Vagina (tissue), 2 donors: ENCODE measurements at regions not wholly inside any gene's neighbourhood (a gene's known extent, or its start where the extent isn't known, plus 50 kb on each side); places are given as distances from the start of the nearest gene placed in this dataset.

ENCODE experiments used
- DNase-seq, 2 donors: peaks; one replicate each; pipeline ENCODE4 v3.0.0-alpha.2; 2017; ENCODE audit errors: extremely low spot score in 2 of 2
- H3K27ac ChIP-seq: fragments of 200-600 bp; sonication (generic); one replicate; pipeline ENCODE4 v1.5.1; 2019
- H3K27me3 ChIP-seq: fragments of 200-600 bp; sonication (generic); one replicate; pipeline ENCODE4 v1.5.1; 2019
- H3K36me3 ChIP-seq, 2 donors: fragments of 200-600 bp; sonication (generic); one replicate each; pipeline ENCODE4 v1.5.1; 2017 to 2019
- H3K4me1 ChIP-seq: fragments of 200-600 bp; sonication (generic); one replicate; pipeline ENCODE4 v1.5.1; 2019
- H3K4me3 ChIP-seq, 2 donors: fragments of 200-600 bp; sonication (generic); 1 replicate in 1 of 2; 2 replicates in 1 of 2; pipeline ENCODE4 v1.5.1; 2016 to 2019
- H3K9me3 ChIP-seq: fragments of 200-600 bp; sonication (generic); one replicate; pipeline ENCODE4 v1.5.1; 2019
- POLR2A ChIP-seq, 2 donors: fragments of 450-650 bp; IDR thresholded peaks; one replicate each; pipeline ENCODE4 v1.6.1; 2017; ENCODE audit warnings: antibody characterized with exemption in 2 of 2, mild to moderate bottlenecking in 2 of 2, moderate library complexity in 2 of 2
- POLR2AphosphoS5 ChIP-seq, 2 donors: sonication (generic); formaldehyde crosslinking; IDR thresholded peaks; one replicate each; pipeline ENCODE4 v1.9.0; 2017; ENCODE audit warnings: antibody characterized with exemption in 2 of 2, mild to moderate bottlenecking in 2 of 2, low read depth in 1 of 2; ENCODE audit not compliant: insufficient read depth in 1 of 2
- intact Hi-C: fragments of 100-400 bp; cut with DNase I; formaldehyde crosslinking; loops from one replicate; pipeline ENCODE4 v1.15.1; 2023
- TF ChIP-seq, protein P1 (sequence below), 3 experiments: fragments of 450-650 bp in 2 of 3; fragments of 200-600 bp in 1 of 3; sonication (generic) in 1 of 3; IDR thresholded peaks; one replicate each; pipeline ENCODE4 v1.5.1; 2017 to 2019; ENCODE audit warnings: antibody characterized with exemption in 3 of 3, mild to moderate bottlenecking in 2 of 3, moderate library complexity in 2 of 3

DNA sequence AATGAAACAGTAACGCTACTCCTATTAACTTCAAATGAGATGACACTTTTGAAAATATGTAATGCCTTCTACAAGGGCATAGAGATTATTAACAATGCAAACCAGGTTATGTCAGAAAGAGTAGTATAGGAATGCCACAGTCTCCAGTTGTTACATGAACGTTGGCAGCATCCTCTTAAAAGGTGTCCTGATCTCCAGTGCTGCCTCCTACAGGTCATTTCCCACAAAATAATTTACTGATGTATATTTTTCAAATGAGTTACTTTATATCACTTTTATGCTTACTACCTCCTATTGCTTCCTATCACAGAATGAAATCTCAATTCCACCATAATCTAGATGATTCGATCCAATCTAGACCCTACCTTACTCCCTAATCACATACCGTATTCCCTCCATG is 195.2 kb upstream of the EPHA5 start:
- intact Hi-C loops: no loop called here

DNA sequence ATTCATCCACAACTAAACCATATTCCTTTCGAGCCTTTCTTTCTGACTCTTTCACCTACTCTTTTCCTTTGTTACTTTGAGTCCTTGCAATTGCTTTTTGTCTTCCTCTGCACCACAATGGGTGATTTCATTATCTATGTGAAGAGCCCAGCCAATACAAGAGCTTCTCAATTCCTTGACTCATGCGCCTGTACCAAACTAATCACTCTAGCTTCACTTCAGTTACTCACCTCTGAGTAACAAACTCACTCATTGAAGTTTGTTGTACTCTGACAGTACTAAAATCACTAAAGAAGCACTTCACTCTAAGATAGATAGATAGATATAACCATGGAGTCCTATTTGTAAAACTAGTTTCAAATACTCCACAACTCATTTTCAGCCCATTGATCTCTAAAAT is 191.7 kb upstream of the EPHA5 start:
- H3K27me3 ChIP-seq: no peaks in the 10 kb centered on the region
- H3K27ac ChIP-seq: no peak overlapping the region
- TF ChIP-seq, protein P1, sequence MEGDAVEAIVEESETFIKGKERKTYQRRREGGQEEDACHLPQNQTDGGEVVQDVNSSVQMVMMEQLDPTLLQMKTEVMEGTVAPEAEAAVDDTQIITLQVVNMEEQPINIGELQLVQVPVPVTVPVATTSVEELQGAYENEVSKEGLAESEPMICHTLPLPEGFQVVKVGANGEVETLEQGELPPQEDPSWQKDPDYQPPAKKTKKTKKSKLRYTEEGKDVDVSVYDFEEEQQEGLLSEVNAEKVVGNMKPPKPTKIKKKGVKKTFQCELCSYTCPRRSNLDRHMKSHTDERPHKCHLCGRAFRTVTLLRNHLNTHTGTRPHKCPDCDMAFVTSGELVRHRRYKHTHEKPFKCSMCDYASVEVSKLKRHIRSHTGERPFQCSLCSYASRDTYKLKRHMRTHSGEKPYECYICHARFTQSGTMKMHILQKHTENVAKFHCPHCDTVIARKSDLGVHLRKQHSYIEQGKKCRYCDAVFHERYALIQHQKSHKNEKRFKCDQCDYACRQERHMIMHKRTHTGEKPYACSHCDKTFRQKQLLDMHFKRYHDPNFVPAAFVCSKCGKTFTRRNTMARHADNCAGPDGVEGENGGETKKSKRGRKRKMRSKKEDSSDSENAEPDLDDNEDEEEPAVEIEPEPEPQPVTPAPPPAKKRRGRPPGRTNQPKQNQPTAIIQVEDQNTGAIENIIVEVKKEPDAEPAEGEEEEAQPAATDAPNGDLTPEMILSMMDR (IDR thresholded peaks at IDR 0.05): no peak
- TF ChIP-seq POLR2AphosphoS5 (IDR thresholded peaks at IDR 0.05; ENCODE audit: insufficient read depth in 1 of 2, low read depth in 1 of 2): no peak
- no peak for TF ChIP-seq POLR2A (IDR thresholded peaks at IDR 0.05)
- H3K4me1 ChIP-seq: no peaks in the 10 kb centered on the region
- H3K36me3 ChIP-seq: no peaks in the 10 kb centered on the region
- no peak for DNase-seq
- intact Hi-C loops: no loop called here
- H3K9me3 ChIP-seq: no peaks in the 10 kb centered on the region
- H3K4me3 ChIP-seq: no peak overlapping the region

More for the DNA sequence above, 195.2 kb upstream of the EPHA5 start:
- H3K4me1 ChIP-seq: no peaks in the 10 kb centered on the region
- H3K4me3 ChIP-seq: no peak overlapping the region
- no peak overlapping the region for H3K27ac ChIP-seq
- no peak for DNase-seq
- H3K9me3 ChIP-seq: no peaks in the 10 kb centered on the region
- H3K27me3 ChIP-seq: no peaks in the 10 kb centered on the region
- no peaks in the 10 kb centered on the region for H3K36me3 ChIP-seq
- TF ChIP-seq POLR2A (IDR thresholded peaks at IDR 0.05) (no peak), POLR2AphosphoS5 (IDR thresholded peaks at IDR 0.05; ENCODE audit: insufficient read depth in 1 of 2, low read depth in 1 of 2) (no peak)
- TF ChIP-seq, protein P1 (IDR thresholded peaks at IDR 0.05): no peak

DNA sequence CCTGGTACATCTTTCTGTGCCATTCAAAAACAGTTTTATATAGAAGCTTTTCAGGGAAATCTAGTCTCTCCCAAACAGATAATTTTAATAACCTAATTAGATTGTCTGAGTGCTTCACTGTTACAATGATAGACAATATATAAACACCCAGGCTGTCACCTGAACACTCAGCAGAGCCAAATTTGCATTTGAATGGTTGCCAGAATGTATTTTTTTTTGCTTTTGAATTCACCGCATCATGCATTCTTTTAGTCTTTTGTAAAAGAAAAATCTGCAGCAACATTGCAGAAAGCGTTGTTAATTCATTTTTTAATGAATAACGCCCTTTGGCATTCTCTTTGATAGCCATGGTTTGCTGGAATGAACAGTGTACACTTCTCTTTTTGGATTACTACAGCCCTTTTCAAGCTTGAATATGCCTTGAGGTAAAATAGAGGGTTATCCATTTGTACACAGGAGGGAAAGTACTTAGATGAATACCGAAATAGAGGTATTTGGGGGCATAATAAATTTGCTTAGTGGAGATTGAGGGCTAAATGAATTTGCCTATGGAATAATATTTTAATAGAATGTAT is 175.0 kb upstream of the EPHA5 start:
- intact Hi-C loops: no loop called here
- no peaks in the 10 kb centered on the region for H3K36me3 ChIP-seq

DNA sequence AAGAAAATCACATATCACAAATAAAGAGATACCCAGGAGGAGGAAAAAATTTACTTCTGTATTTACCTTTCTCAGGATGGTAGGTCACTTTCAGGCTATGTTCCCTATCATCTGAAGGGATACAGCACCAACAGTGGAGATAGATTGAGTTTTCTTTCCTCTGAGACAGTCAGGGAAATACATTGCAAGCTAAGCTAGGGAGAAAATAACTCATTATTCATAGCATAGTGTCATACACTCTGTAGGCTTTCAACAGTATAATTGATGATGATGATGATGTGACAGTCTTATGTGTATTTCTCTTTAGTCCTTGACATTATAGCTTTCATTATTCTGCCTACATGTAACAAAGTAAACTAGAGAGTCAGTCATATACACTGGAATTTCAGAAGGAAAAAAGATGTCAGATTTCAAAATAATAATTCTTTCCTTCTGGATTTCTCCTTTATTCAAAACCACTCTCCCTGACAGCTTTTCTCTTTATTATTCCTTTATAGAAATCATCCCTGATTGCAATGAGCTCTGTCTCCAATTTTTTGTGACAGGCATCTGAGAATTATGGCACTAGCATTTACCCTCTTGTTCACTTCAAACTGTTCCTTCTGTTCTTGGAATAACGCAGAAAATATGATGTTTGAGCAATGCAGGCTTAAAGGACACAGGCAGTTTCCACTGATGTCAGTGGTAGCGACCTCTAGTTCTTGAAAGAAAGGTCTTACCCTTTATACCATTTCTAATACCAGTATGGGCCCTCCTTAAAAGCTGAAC is 169.1 kb upstream of the EPHA5 start:
- H3K36me3 ChIP-seq: no peaks in the 10 kb centered on the region
- no peaks in the 10 kb centered on the region for H3K4me1 ChIP-seq
- H3K9me3 ChIP-seq: no peaks in the 10 kb centered on the region
- H3K27me3 ChIP-seq: no peaks in the 10 kb centered on the region
- no peak overlapping the region for H3K4me3 ChIP-seq
- intact Hi-C loops: no loop called here
- DNase-seq: no peak
- no peak overlapping the region for H3K27ac ChIP-seq
- TF ChIP-seq POLR2A (IDR thresholded peaks at IDR 0.05) (no peak), POLR2AphosphoS5 (IDR thresholded peaks at IDR 0.05; ENCODE audit: insufficient read depth in 1 of 2, low read depth in 1 of 2) (no peak)
- TF ChIP-seq, protein P1 (IDR thresholded peaks at IDR 0.05): no peak

More for the DNA sequence above, 175.0 kb upstream of the EPHA5 start:
- no peaks in the 10 kb centered on the region for H3K4me1 ChIP-seq
- no peak for DNase-seq
- no peak overlapping the region for H3K4me3 ChIP-seq
- no peaks in the 10 kb centered on the region for H3K27me3 ChIP-seq
- TF ChIP-seq POLR2AphosphoS5 (IDR thresholded peaks at IDR 0.05; ENCODE audit: insufficient read depth in 1 of 2, low read depth in 1 of 2) (no peak), POLR2A (IDR thresholded peaks at IDR 0.05) (no peak)
- TF ChIP-seq, protein P1 (IDR thresholded peaks at IDR 0.05): no peak
- H3K9me3 ChIP-seq: no peaks in the 10 kb centered on the region
- no peak overlapping the region for H3K27ac ChIP-seq

DNA sequence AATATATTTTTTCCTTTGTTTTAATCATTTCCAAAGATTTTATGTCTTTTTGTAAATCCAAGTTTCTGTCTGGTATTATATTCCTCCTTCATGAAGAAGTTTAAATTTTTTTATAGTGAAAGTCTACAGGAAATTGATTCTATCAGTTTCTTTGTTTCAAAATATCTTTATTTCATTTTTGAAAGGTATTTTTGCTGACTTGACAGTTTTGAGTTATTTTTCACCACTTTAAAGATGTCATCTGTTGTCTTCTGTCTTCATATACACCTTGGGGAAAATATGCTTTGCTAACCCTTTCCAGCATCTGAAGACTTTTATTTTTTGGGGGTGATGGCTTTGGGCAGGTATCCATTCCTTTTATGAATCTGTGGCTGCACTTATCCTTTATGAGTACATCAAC is 164.4 kb upstream of the EPHA5 start:
- H3K27ac ChIP-seq: no peak overlapping the region
- H3K27me3 ChIP-seq: no peaks in the 10 kb centered on the region
- H3K36me3 ChIP-seq: no peaks in the 10 kb centered on the region
- no peaks in the 10 kb centered on the region for H3K4me1 ChIP-seq
- H3K4me3 ChIP-seq: no peak overlapping the region
- TF ChIP-seq POLR2A (IDR thresholded peaks at IDR 0.05) (no peak), POLR2AphosphoS5 (IDR thresholded peaks at IDR 0.05; ENCODE audit: insufficient read depth in 1 of 2, low read depth in 1 of 2) (no peak)
- TF ChIP-seq, protein P1 (IDR thresholded peaks at IDR 0.05): no peak
- no peak for DNase-seq
- intact Hi-C loops: no loop called here
- H3K9me3 ChIP-seq: no peaks in the 10 kb centered on the region
